LNCaP clone FGC (cell line): ENCODE measurements at regions not wholly inside any gene's neighbourhood (a gene's known extent, or its start where the extent isn't known, plus 50 kb on each side); places are given as distances from the start of the nearest gene placed in this dataset.
A peak's percentile ranks its signal among the peaks of the same experiment; 100 is the strongest.

ENCODE experiments used
- DNase-seq: peaks from one replicate; pipeline ENCODE4 v3.0.0-alpha.2; 2011; ENCODE audit warnings: low read depth
- H3K4me3 ChIP-seq: 2 replicates; pipeline ENCODE4 v1.5.1; 2011; ENCODE audit warnings: mild to moderate bottlenecking, low read depth, low read length, control low read depth
- TF ChIP-seq, protein P1 (sequence below): IDR thresholded peaks from 2 replicates; pipeline ENCODE4 v1.5.1; 2012; ENCODE audit warnings: mild to moderate bottlenecking; ENCODE audit not compliant: control insufficient read depth, insufficient read depth; ENCODE audit errors: extremely low read depth

- TF ChIP-seq, protein P1, sequence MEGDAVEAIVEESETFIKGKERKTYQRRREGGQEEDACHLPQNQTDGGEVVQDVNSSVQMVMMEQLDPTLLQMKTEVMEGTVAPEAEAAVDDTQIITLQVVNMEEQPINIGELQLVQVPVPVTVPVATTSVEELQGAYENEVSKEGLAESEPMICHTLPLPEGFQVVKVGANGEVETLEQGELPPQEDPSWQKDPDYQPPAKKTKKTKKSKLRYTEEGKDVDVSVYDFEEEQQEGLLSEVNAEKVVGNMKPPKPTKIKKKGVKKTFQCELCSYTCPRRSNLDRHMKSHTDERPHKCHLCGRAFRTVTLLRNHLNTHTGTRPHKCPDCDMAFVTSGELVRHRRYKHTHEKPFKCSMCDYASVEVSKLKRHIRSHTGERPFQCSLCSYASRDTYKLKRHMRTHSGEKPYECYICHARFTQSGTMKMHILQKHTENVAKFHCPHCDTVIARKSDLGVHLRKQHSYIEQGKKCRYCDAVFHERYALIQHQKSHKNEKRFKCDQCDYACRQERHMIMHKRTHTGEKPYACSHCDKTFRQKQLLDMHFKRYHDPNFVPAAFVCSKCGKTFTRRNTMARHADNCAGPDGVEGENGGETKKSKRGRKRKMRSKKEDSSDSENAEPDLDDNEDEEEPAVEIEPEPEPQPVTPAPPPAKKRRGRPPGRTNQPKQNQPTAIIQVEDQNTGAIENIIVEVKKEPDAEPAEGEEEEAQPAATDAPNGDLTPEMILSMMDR = no peak
- peak; percentile 83 for DNase-seq
- H3K4me3 ChIP-seq = peak overlapping the region; percentile 34
Observed at GRCh38 chr4:151459375-151459774, 50.4 kb downstream of the FHIP1A start.

DNA sequence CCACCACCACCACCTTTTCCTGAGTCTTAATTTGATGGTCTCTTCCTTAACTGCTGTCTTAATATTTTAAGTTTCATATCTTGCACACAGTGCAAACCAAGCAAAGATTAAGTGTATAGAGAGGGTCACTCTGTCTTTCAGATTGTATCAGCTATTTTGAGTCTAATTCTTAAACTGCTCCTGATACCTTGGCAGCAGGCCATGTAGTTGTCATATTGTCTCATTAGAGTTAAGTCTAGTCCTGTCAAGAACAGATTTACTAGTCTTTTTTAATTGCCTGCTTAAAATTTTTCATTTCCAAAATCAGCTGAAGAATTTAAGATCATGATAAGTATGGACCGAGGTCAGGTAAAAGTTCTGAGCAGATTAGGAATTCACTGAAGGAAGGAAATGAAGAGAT lies 51.5 kb downstream of the FHIP1A start:
- TF ChIP-seq, protein P1 = no peak
- no peak for DNase-seq
- H3K4me3 ChIP-seq = no peak overlapping the region

GRCh38 chr4:151462554-151462953 lies 53.6 kb downstream of the FHIP1A start:
- no peak overlapping the region for H3K4me3 ChIP-seq
- DNase-seq = no peak
- TF ChIP-seq, protein P1 = no peak

DNA sequence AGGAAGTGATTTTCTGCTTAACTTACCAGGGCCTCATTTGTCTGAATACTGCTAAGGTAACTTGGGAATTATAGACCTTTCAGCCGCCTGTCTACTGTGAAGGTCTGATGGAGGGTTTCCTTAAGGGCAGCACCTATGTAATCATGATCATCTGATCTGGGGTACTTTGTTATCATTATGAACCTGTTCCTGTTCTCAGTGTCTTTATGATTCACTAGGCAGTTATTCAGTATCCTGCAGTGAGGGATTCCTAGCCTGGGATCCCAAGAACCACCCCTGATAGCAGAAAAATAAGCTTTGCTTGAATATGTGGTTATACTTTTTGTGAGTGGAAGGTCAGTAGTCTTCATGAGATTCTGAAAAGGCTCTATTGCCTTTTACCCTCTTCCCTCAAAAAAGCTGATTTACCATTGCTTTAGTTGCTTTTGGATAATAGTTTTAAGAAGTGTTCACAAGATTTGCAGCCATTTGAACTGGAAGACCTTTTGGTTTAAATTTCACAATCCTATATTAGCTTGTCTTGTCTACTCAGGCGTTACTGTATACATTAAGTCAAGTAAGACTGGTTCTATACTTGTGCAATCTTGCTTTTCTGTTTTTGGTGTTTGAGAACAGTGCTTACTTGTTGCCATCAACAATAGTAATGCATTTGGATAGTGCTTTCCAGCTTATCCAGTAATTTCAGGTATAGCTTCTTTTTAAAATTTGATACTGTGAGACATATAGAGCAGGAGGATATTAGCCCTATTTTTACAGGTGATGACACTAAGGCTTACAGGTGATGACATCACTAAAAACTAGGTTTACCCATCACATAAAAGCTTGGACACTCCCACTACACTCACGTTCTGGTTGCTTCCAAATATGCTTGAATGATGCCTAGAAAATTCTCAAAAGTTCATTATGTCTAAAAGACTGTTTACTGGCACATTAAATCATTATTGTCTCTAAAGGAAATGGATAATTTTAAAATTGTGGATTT lies 60.0 kb downstream of the FHIP1A start:
- TF ChIP-seq, protein P1 = no peak
- no peak overlapping the region for H3K4me3 ChIP-seq
- DNase-seq = no peak

DNA sequence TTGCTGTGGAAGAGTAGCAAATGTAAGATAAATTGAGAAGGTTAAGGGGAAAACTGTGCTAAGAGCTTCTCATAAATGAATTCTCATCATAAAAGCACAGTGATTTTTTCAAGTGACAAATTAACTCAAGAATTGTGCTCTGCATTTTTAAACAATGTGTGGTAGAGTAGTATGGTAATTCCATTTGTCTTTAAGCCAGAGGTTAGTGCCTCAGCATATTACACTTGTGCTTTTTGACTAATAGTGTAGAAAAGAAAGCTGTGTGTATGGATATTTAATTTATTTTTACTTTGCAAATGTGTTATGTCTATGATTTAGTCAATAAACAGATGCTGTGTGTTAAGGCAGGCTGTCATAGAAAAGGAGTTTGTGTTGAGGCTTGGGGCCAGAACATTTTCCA lies 61.0 kb downstream of the FHIP1A start:
- TF ChIP-seq, protein P1 = no peak
- no peak for DNase-seq
- H3K4me3 ChIP-seq = no peak overlapping the region

- TF ChIP-seq, protein P1 = no peak
- no peak for DNase-seq
- H3K4me3 ChIP-seq = no peak overlapping the region
Observed at GRCh38 chr4:151471728-151472127, 62.8 kb downstream of the FHIP1A start.
